ENCODE measurements at regions not wholly inside any gene's neighbourhood (a gene's known extent, or its start where the extent isn't known, plus 50 kb on each side); places are given as distances from the start of the nearest gene placed in this dataset.
A peak's percentile ranks its signal among the peaks of the same experiment; 100 is the strongest.

GRCh38 chr4:170398218-170398617 is 308.5 kb upstream of the AADAT start:
- intact Hi-C loops (cut with micrococcal nuclease): no loop called here
- Mint-ChIP-seq H3K9me3 (peaks cover 5 to 8% of the 10 kb centered on the region in 2 donors), H3K27ac (no peak overlapping the region), H3K27me3 (ENCODE audit: low read depth in 2 of 2) (no peaks in the 10 kb centered on the region), H3K36me3 (peaks cover 10% of the 10 kb centered on the region), H3K4me1 (no peaks in the 10 kb centered on the region), H3K4me3 (no peak overlapping the region)
- no peak for ATAC-seq
- Histone ChIP-seq H3K27me3 (ENCODE audit: control insufficient read depth, insufficient read depth, low read length) (no peaks in the 10 kb centered on the region), H3K36me3 (ENCODE audit: control insufficient read depth, insufficient read depth, low read length) (no peaks in the 10 kb centered on the region), H3K4me1 (ENCODE audit: control insufficient read depth, insufficient read depth, low read length) (no peaks in the 10 kb centered on the region), H3K4me3 (ENCODE audit: low read length) (no peak overlapping the region), H3K9me3 (ENCODE audit: control insufficient read depth, insufficient read depth, low read length) (no peaks in the 10 kb centered on the region), H3K27ac (ENCODE audit: low read length) (no peak overlapping the region)
- DNase-seq: no peak
- no peak for TF ChIP-seq CTCF (IDR thresholded peaks at IDR 0.05)

DNA sequence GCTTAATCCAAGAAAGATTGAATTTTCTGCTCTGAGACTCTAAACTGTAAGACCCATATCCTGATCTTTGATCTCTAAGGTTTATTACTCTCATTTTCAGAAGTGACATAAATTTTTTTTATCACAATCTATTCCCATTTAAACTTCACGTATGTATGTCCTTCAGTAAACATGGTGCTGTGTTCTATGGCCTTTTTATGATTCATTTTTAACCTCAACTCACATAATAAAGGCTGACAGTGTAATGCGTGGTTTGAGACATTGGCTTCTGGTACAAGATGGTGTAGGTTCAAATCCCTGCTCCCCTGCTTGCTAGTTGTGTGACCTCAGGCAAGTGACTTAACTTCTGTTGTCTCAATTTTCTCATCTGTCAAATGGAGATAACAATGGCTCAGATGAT is 306.0 kb upstream of the AADAT start:
- H3K4me3 ChIP-seq (ENCODE audit: low read length): no peak overlapping the region
- no peak overlapping the region for H3K27ac ChIP-seq (ENCODE audit: low read length)
- Mint-ChIP-seq H3K36me3 (no peaks in the 10 kb centered on the region), H3K27me3 (ENCODE audit: low read depth in 2 of 2) (no peaks in the 10 kb centered on the region), H3K27ac (no peak overlapping the region), H3K4me3 (no peak overlapping the region), H3K9me3 (peaks cover 5 to 6% of the 10 kb centered on the region in 2 donors), H3K4me1 (no peaks in the 10 kb centered on the region)
- H3K9me3 ChIP-seq (ENCODE audit: control insufficient read depth, insufficient read depth, low read length): no peaks in the 10 kb centered on the region
- TF ChIP-seq CTCF (IDR thresholded peaks at IDR 0.05): no peak
- ATAC-seq (no peak), DNase-seq (no peak)
- H3K4me1 ChIP-seq (ENCODE audit: control insufficient read depth, insufficient read depth, low read length): no peaks in the 10 kb centered on the region
- intact Hi-C loops (cut with micrococcal nuclease): no loop called here
- no peaks in the 10 kb centered on the region for H3K27me3 ChIP-seq (ENCODE audit: control insufficient read depth, insufficient read depth, low read length)
- WGBS (ENCODE audit: insufficient coverage): 70% methylated on average over 2 of the region's 2 CpGs
- H3K36me3 ChIP-seq (ENCODE audit: control insufficient read depth, insufficient read depth, low read length): no peaks in the 10 kb centered on the region

DNA sequence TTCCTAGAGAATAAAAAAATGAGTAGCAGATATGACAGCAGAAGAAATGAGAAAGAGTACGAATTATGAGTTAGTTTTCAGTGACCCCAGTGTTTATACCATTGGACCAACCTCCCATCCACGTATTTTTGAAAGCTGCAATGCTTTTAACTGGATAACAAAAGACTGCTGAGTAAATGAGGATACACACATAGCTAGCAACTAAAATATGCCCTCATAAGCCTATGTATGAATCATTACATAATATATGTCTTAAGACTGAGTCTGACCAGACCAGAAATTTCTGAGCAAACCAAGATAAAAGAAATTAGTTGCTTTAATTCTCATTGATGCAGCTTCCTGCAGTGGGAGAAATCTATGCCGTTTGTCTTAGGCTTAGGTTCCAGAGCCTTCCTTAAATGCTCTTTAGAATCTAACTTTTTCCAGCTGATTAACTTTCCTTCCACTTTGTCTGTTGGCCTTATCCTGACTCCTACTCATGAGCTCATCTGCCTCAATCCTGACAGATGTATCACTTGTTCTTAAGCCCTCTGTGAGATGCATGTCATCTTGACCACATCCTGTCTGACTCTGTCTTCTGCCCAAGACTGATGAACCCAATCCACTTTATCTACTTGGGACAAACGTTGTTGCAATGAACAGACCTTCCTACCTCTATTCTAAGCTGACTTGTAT is 301.4 kb upstream of the AADAT start:
- H3K27me3 ChIP-seq (ENCODE audit: control insufficient read depth, insufficient read depth, low read length): no peaks in the 10 kb centered on the region
- no peak for DNase-seq
- no peak overlapping the region for H3K4me3 ChIP-seq (ENCODE audit: low read length)
- H3K4me3 Mint-ChIP-seq: no peak overlapping the region
- H3K4me1 ChIP-seq (ENCODE audit: control insufficient read depth, insufficient read depth, low read length): no peaks in the 10 kb centered on the region
- no peaks in the 10 kb centered on the region for H3K36me3 ChIP-seq (ENCODE audit: control insufficient read depth, insufficient read depth, low read length)
- H3K27ac Mint-ChIP-seq: no peak overlapping the region
- WGBS (ENCODE audit: insufficient coverage): 63% methylated on average over 4 of the region's 4 CpGs
- no peaks in the 10 kb centered on the region for H3K36me3 Mint-ChIP-seq
- H3K4me1 Mint-ChIP-seq: no peaks in the 10 kb centered on the region
- intact Hi-C loops (cut with micrococcal nuclease): no loop called here
- no peak overlapping the region for H3K27ac ChIP-seq (ENCODE audit: low read length)
- peak; percentile 26 to 41 (median 30) for ATAC-seq
- no peak for TF ChIP-seq CTCF (IDR thresholded peaks at IDR 0.05)
- H3K9me3 ChIP-seq (ENCODE audit: control insufficient read depth, insufficient read depth, low read length): no peaks in the 10 kb centered on the region
- H3K9me3 Mint-ChIP-seq: peaks cover 4 to 11% of the 10 kb centered on the region in 2 donors
- no peaks in the 10 kb centered on the region for H3K27me3 Mint-ChIP-seq (ENCODE audit: low read depth in 2 of 2)

DNA sequence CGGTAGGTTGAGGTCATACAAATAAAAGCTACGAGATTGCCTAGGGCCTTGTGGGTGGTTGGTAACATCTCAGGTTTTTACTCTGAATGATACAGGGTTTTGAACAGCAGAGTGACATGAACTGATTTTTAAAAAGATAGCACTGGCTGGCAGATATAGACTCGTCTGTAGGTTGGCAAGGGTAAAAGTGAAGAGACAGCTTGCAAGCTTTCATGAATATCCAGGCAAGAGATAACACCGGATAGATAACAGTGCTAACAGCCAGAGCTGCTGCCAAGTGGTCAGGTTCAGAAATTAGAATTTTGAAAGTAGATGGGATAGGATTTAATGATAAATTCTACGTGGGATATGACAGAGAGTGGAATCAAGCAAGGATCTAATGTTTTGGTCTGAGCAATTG is 299.7 kb upstream of the AADAT start:
- Mint-ChIP-seq H3K27me3 (ENCODE audit: low read depth in 2 of 2) (no peaks in the 10 kb centered on the region), H3K36me3 (no peaks in the 10 kb centered on the region)
- WGBS (ENCODE audit: insufficient coverage): 49% methylated on average over 5 of the region's 5 CpGs

More for the DNA sequence above, 299.7 kb upstream of the AADAT start:
- Histone ChIP-seq H3K9me3 (ENCODE audit: control insufficient read depth, insufficient read depth, low read length) (no peaks in the 10 kb centered on the region), H3K36me3 (ENCODE audit: control insufficient read depth, insufficient read depth, low read length) (no peaks in the 10 kb centered on the region), H3K4me3 (ENCODE audit: low read length) (no peak overlapping the region), H3K27ac (ENCODE audit: low read length) (no peak overlapping the region), H3K4me1 (ENCODE audit: control insufficient read depth, insufficient read depth, low read length) (no peaks in the 10 kb centered on the region), H3K27me3 (ENCODE audit: control insufficient read depth, insufficient read depth, low read length) (no peaks in the 10 kb centered on the region)
- H3K27ac Mint-ChIP-seq: no peak overlapping the region
- ATAC-seq (no peak), DNase-seq (no peak)
- H3K4me3 Mint-ChIP-seq: no peak overlapping the region
- intact Hi-C loops (cut with micrococcal nuclease): no loop called here
- TF ChIP-seq CTCF (IDR thresholded peaks at IDR 0.05): no peak
- peaks cover 6 to 11% of the 10 kb centered on the region in 2 donors for H3K9me3 Mint-ChIP-seq
- H3K4me1 Mint-ChIP-seq: no peaks in the 10 kb centered on the region
